ENCODE measurements at regions not wholly inside any gene's neighbourhood (a gene's known extent, or its start where the extent isn't known, plus 50 kb on each side); places are given as distances from the start of the nearest gene placed in this dataset.
A peak's percentile ranks its signal among the peaks of the same experiment; 100 is the strongest.

- Histone ChIP-seq H3K27ac (no peak overlapping the region), H3K9me3 (ENCODE audit: low read depth, low read length) (no peaks in the 10 kb centered on the region), H3K4me3 (no peak overlapping the region), H3K36me3 (ENCODE audit: insufficient read depth, low read length) (no peaks in the 10 kb centered on the region), H3K9ac (ENCODE audit: insufficient read length) (no peak overlapping the region)
- TF ChIP-seq POLR2AphosphoS5 (IDR thresholded peaks at IDR 0.05; ENCODE audit: borderline replicate concordance, low read depth, low read length) (no peak), FOXP2 (optimal IDR thresholded peaks at IDR 0.05; ENCODE audit: control extremely low read depth, extremely low read length, insufficient read depth) (no peak), EZH2 (IDR thresholded peaks at IDR 0.05) (no peak)
- DNase-seq (ENCODE audit: low read depth, low spot score) = peak; percentile 32
Observed at GRCh38 chr2:157055660-157056199, 201.8 kb upstream of the GALNT5 start.

- Histone ChIP-seq H3K4me3 (no peak overlapping the region), H3K36me3 (ENCODE audit: insufficient read depth, low read length) (no peaks in the 10 kb centered on the region), H3K27ac (no peak overlapping the region), H3K9me3 (ENCODE audit: low read depth, low read length) (no peaks in the 10 kb centered on the region), H3K9ac (ENCODE audit: insufficient read length) (no peak overlapping the region)
- DNase-seq (ENCODE audit: low read depth, low spot score) = no peak
- TF ChIP-seq POLR2AphosphoS5 (IDR thresholded peaks at IDR 0.05; ENCODE audit: borderline replicate concordance, low read depth, low read length) (no peak), FOXP2 (optimal IDR thresholded peaks at IDR 0.05; ENCODE audit: control extremely low read depth, extremely low read length, insufficient read depth) (no peak), EZH2 (IDR thresholded peaks at IDR 0.05) (no peak)
Observed at GRCh38 chr2:157056200-157056676, 201.3 kb upstream of the GALNT5 start.

- DNase-seq (ENCODE audit: low read depth, low spot score) = no peak
- no peak overlapping the region for H3K4me3 ChIP-seq
- H3K9me3 ChIP-seq (ENCODE audit: low read depth, low read length) = no peaks in the 10 kb centered on the region
- no peak overlapping the region for H3K9ac ChIP-seq (ENCODE audit: insufficient read length)
- no peak overlapping the region for H3K27ac ChIP-seq
- no peak for TF ChIP-seq POLR2AphosphoS5 (IDR thresholded peaks at IDR 0.05; ENCODE audit: borderline replicate concordance, low read depth, low read length)
- no peak for TF ChIP-seq FOXP2 (optimal IDR thresholded peaks at IDR 0.05; ENCODE audit: control extremely low read depth, extremely low read length, insufficient read depth)
- no peaks in the 10 kb centered on the region for H3K36me3 ChIP-seq (ENCODE audit: insufficient read depth, low read length)
Observed at GRCh38 chr2:157058161-157058560, 199.3 kb upstream of the GALNT5 start.

- no peak overlapping the region for H3K27ac ChIP-seq
- no peak for DNase-seq (ENCODE audit: low read depth, low spot score)
- no peak overlapping the region for H3K9ac ChIP-seq (ENCODE audit: insufficient read length)
- TF ChIP-seq FOXP2 (optimal IDR thresholded peaks at IDR 0.05; ENCODE audit: control extremely low read depth, extremely low read length, insufficient read depth) (no peak), EZH2 (IDR thresholded peaks at IDR 0.05) (no peak), POLR2AphosphoS5 (IDR thresholded peaks at IDR 0.05; ENCODE audit: borderline replicate concordance, low read depth, low read length) (no peak)
- no peaks in the 10 kb centered on the region for H3K9me3 ChIP-seq (ENCODE audit: low read depth, low read length)
- no peak overlapping the region for H3K4me3 ChIP-seq
- H3K36me3 ChIP-seq (ENCODE audit: insufficient read depth, low read length) = no peaks in the 10 kb centered on the region
Observed at GRCh38 chr2:157059036-157059435, 198.5 kb upstream of the GALNT5 start.

GRCh38 chr2:157061799-157062198 is 195.7 kb upstream of the GALNT5 start:
- Histone ChIP-seq H3K9me3 (ENCODE audit: low read depth, low read length) (no peaks in the 10 kb centered on the region), H3K9ac (ENCODE audit: insufficient read length) (no peak overlapping the region), H3K27ac (no peak overlapping the region), H3K4me3 (no peak overlapping the region), H3K36me3 (ENCODE audit: insufficient read depth, low read length) (no peaks in the 10 kb centered on the region)
- no peak for TF ChIP-seq POLR2AphosphoS5 (IDR thresholded peaks at IDR 0.05; ENCODE audit: borderline replicate concordance, low read depth, low read length)
- no peak for TF ChIP-seq FOXP2 (optimal IDR thresholded peaks at IDR 0.05; ENCODE audit: control extremely low read depth, extremely low read length, insufficient read depth)
- TF ChIP-seq EZH2 (IDR thresholded peaks at IDR 0.05) = no peak
- DNase-seq (ENCODE audit: low read depth, low spot score) = no peak

GRCh38 chr2:157067562-157067961 is 189.9 kb upstream of the GALNT5 start:
- TF ChIP-seq FOXP2 (optimal IDR thresholded peaks at IDR 0.05; ENCODE audit: control extremely low read depth, extremely low read length, insufficient read depth) = no peak
- no peak for TF ChIP-seq POLR2AphosphoS5 (IDR thresholded peaks at IDR 0.05; ENCODE audit: borderline replicate concordance, low read depth, low read length)
- TF ChIP-seq EZH2 (IDR thresholded peaks at IDR 0.05) = no peak
- no peak overlapping the region for H3K27ac ChIP-seq
- no peak overlapping the region for H3K9ac ChIP-seq (ENCODE audit: insufficient read length)
- H3K4me3 ChIP-seq = no peak overlapping the region
- DNase-seq (ENCODE audit: low read depth, low spot score) = no peak
- H3K36me3 ChIP-seq (ENCODE audit: insufficient read depth, low read length) = no peaks in the 10 kb centered on the region
- no peaks in the 10 kb centered on the region for H3K9me3 ChIP-seq (ENCODE audit: low read depth, low read length)

GRCh38 chr2:157068237-157068636 is 189.3 kb upstream of the GALNT5 start:
- TF ChIP-seq FOXP2 (optimal IDR thresholded peaks at IDR 0.05; ENCODE audit: control extremely low read depth, extremely low read length, insufficient read depth) (no peak), POLR2AphosphoS5 (IDR thresholded peaks at IDR 0.05; ENCODE audit: borderline replicate concordance, low read depth, low read length) (no peak), EZH2 (IDR thresholded peaks at IDR 0.05) (no peak)
- Histone ChIP-seq H3K27ac (no peak overlapping the region), H3K36me3 (ENCODE audit: insufficient read depth, low read length) (no peaks in the 10 kb centered on the region), H3K4me3 (no peak overlapping the region), H3K9ac (ENCODE audit: insufficient read length) (no peak overlapping the region), H3K9me3 (ENCODE audit: low read depth, low read length) (no peaks in the 10 kb centered on the region)
- no peak for DNase-seq (ENCODE audit: low read depth, low spot score)

- no peak for DNase-seq (ENCODE audit: low read depth, low spot score)
- H3K9me3 ChIP-seq (ENCODE audit: low read depth, low read length) = no peaks in the 10 kb centered on the region
- H3K27ac ChIP-seq = no peak overlapping the region
- TF ChIP-seq POLR2AphosphoS5 (IDR thresholded peaks at IDR 0.05; ENCODE audit: borderline replicate concordance, low read depth, low read length) (no peak), EZH2 (IDR thresholded peaks at IDR 0.05) (no peak), FOXP2 (optimal IDR thresholded peaks at IDR 0.05; ENCODE audit: control extremely low read depth, extremely low read length, insufficient read depth) (no peak)
- H3K4me3 ChIP-seq = no peak overlapping the region
- no peak overlapping the region for H3K9ac ChIP-seq (ENCODE audit: insufficient read length)
- H3K36me3 ChIP-seq (ENCODE audit: insufficient read depth, low read length) = no peaks in the 10 kb centered on the region
Observed at GRCh38 chr2:157075924-157076323, 181.6 kb upstream of the GALNT5 start.

Measured in SK-N-MC (cell line).